Fibroblast of skin of scalp (primary cell): ENCODE measurements at regions not wholly inside any gene's neighbourhood (a gene's known extent, or its start where the extent isn't known, plus 50 kb on each side); places are given as distances from the start of the nearest gene placed in this dataset.

Source experiments
- DNase-seq: peaks from one replicate; pipeline ENCODE4 v3.0.0-alpha.2; 2013

DNA sequence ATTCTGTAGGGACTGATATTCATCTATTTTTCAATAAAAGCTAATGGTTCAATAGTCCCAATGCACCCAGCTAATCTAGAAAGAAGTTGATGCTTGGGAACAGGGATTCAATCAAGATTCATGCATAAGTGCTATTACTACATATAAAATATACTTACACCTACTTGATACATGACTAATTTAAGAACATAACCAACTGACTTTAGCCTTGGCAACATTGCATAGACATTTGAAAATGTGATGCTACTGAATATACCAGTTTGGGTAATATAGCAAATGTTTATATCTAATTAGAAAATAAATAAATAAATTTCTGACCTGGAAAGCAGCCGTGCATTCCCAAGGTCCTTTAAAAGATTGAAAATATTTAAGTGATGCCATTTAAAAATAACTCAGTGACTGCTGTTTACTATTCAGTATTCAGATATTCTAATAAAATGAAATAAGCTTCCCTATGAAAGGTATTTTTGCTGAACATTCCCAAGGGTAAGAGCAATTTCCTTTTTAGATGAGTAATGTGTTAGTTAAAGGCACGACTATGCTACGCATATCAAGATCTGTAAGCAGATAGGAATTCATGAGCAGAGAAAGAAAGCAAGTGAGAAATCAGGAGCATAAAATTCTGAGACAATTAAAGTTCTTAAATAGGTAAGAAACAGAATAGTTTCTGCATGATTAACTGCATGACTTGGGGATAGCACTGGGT lies 160.6 kb upstream of the SYT1 start:
- peak; percentile 79 for DNase-seq

DNA sequence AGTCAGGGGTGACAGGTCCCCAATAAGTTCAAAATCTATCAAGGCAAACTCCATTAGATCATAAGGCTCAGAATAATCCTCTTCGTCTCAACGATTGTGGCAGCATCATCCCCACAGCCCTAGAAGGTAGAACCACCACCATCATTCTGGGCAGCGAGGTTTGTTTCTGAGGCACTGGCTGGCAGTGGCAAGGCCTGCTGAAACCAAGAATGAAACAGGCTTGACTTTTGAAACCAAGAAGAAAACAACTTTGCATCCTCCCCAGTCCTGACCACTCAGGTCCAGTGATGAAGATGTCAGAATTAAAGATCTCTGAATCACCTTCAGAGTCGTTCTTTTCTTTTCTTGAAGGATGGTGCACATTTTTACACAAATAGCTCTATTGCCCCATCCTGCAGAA lies 152.6 kb upstream of the SYT1 start:
- DNase-seq, result no peak

DNA sequence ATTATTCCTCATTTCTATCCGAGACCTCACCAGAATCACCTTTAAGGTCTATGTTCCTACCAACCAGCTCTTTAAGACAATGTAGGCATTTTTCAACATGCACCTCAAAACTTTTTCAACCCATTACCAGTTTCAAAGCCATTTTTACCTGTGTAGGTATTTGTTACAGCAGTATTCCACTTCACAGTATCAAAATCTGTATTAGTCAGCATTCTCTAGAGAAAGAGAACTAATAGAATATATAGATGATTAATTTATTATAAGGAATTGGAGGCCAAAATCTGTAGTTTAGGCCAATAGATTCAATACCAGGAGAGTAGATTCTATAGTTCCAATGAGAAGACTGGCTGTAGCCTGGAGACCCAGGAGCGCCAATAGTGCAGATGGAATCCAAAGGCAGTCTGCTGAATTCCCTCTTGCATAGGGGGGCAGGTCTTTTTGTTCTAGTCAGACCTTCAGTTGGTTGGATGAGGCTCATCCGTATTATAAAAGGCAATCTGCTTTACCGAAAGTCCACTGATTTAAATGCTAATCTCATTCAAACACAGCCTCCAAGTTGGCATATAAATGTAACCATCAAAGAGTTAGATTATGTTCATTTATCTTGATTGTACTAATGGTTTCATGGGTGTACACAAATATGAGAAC lies 151.6 kb upstream of the SYT1 start:
- no peak for DNase-seq

DNA sequence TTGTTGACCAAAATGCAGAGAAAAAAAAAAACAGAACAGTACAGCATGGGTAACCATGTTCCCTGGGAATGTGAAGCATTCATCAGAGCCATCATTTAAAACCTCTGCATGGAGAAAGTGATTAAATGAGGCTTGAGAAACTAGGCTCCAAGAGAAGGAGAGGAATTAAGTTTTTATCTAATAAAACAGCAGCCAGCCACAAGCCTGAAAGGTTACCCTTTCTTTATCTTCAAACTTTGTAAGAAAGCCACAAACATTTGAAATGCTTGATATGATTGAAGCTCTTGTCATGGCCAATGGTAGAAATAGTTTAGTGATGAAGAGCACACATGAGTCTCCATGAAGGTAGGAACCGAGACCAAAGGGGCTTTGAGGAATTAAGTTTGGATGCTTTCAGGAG lies 144.9 kb upstream of the SYT1 start:
- no peak for DNase-seq

DNA sequence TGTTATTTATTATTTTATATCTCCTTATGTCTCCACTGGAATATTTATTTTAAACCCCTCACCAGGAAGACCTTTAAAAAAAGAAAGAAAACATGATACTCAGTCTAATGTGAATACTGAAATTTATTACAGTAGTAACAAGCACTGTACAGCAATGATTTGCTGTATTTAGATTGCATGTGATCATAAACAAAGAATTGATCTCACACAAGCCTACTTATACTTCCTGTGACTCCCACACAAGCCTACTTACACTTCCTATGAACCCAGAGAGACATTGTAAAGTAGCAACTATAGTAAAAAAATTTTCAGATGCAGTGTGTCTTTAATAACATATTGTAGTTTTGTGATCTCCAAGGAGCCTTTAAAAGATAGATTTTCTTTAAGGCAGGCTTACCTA lies 142.7 kb upstream of the SYT1 start:
- DNase-seq, result no peak

DNA sequence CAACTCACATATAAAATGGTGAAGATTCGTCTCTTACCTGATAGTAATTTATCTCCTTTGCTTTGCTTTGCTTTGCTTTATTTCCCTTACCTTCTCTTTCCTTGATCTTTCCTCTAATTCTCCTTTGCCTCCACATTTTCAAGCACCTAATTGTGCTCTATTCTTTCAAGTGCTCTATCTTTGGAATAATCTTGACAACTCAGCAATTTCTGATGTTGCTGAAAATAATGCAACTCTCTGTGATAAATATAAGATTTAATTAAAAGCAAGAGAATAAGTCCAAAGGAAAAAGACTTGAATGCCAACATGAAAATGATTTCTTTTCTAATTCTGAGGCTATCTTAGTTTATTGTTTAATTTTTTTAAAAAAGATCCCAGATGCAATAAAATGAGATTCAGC lies 139.5 kb upstream of the SYT1 start:
- no peak for DNase-seq

DNA sequence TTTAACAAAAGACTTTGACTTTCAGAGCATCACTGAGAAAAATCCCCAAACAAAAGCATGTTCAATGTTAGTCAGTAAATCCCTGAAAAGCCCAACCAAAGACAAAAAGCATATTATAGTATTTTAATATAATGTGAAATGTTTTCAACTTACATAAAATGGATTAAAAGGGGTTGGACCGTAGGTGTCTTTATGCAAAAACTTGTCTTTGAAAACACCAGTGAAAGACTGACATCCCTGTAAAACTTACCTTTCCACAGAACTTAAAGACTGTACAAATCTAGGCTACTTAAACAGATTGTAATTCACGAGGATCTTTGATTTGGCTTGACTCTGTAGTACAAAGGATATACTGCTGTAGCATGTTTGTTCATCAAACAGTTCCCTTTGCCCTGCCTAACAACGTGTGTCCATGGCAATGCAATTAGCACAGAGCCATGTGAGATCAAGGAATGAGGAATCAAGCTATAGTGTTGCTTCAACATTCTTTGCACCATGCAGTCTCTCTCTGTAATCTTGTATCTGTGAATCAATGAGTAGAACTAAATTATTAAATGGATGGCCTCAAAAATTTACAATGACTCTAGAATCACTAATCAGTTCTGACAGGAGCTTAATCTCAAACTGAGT lies 138.5 kb upstream of the SYT1 start:
- DNase-seq, result no peak

DNA sequence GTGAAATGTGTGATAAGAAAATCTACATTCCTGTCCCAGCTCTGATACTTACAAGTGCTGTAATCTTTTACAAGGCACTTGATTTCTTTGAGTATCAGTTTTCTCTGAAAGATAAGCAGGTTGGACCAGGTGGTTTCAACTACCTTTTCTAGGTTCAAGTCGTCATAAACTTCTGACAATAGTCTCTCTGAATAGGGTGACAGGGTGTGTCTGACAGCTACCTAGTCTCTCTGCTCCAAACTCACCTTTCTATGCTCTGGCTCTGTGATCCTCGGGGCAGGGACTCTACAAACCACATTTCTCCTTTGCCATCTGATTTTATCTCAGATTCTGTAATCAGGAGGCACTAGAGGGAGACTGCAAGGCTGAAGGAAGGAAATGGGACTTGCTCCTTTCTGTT lies 137.7 kb upstream of the SYT1 start:
- no peak for DNase-seq

DNA sequence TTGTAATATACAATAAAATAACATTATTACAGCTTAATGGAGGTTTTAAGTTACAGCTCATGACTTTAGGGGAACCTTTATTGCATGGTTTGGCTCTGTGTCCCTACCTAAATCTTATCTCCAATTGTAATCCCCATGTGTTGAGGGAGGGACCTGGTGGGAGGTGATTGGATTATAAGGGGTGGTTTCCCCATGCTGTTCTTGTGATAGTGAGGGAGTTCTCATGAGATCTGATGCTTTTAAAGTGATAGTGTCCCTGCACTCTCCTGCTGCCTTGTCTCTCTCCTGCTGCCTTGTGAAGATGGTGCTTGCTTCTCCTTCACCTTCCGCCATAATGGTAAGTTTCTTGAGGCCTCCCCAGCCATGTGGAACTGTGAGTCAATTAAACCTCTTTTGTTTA lies 132.1 kb upstream of the SYT1 start:
- DNase-seq, result no peak

DNA sequence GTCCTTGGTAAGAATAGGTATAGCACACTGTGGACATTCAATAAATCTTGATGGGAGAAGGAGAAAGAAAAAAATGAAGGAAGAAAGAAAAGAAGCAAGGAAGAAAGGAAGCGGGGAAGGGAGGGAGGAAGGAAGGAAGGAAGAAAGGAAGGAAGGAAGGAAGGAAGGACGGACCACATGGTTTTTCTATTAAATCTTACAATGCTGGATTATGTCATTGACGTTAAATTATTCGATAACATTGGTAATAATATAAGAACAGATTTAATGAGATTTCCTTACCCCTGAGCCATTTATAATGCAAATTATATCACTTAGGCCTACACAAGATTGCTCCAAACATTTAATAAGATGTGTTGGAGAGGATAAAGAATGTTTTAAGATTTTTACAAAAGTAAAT lies 124.9 kb upstream of the SYT1 start:
- no peak for DNase-seq

DNA sequence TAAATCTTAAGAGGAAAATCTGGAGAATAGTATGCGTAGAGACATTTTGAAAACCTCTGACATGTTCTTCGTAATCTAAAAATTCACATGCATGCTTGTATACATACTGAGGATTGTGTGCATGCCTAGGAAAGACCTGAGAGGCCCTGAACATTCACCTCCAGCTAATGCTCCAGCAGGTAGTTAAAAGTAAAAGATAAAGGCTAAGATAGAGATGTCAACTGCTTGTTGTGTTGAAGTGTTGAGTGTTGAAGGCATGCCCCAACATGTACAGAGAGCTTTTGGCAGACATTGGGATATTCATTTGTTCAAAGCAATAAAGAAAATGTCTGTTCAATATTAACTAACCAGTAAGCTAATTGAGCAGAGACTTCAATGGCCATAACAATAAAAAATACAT lies 118.6 kb upstream of the SYT1 start:
- no peak for DNase-seq

DNA sequence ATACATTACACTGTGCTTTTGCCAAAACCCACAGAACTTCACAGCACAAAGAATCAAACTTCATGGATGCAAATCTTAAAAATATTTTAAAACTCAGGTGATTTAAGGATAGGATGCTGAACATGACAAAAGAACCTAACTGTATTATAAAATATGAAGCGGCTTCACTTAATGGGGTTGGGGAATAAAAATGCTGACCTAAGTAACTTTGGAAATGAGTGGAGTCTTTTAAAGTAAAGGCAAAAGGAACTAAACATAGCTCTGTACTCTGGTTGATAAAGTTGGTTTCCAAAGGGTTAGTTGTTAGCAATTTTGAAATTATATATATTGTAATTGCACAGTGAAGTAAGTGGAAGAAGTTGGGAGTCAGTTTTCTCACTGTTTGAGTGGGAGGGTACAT lies 111.5 kb upstream of the SYT1 start:
- DNase-seq, result no peak

DNA sequence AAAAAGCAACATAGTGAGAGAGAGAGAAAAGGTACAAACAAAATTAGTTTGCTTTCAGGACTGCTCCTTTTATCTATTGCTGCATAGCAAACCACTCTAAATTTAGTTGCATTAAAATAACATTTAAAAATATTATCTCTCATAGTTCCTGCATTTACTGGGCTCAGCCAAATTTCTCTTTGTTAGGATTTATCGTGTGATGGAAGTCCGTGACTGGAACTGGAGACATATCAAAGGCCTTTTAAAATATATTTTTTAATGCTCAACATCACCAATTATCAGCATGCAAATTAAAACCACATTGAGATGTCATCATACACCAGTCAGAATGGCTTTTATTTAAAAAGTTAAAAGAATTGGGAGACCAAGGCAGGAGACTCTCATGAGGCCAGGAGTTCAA lies 107.6 kb upstream of the SYT1 start:
- DNase-seq, result no peak

DNA sequence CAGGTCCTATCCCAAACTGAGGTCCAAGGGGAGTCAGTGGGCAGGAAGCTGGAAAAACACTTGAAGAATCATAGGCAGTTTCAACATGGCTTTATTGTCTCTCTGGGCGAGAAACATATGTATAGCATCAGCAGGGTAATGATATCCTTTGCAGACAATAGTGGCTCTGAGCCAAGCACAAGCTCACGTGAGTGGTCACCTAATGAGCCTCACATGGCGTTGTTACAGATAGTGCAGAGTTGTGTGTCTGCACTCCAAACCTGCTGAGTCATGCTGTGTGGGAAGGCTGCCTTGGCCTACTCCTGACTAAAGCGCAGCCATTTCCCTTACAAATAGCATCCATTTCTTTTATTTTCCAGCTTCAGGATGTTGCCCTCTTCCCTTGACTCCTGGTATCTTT lies 105.2 kb upstream of the SYT1 start:
- DNase-seq, result peak; percentile 42

DNA sequence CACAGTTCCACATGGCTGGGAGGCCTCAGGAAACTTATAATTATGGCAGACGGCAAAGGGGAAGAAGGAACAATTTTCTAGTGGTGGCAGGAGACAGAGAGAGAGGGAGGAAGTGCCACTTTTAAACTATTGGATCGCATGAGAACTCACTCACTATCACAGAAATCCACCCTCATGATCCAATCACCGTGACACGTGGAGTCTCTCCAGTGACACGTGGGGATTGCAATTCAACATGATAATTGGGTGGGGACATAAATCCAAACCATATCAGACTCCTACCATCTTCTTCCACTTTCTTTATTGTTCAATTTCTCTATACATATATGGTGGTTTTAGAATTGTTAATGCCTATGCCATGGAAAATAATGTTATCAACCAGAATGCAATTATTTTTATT lies 103.7 kb upstream of the SYT1 start:
- DNase-seq, result no peak

DNA sequence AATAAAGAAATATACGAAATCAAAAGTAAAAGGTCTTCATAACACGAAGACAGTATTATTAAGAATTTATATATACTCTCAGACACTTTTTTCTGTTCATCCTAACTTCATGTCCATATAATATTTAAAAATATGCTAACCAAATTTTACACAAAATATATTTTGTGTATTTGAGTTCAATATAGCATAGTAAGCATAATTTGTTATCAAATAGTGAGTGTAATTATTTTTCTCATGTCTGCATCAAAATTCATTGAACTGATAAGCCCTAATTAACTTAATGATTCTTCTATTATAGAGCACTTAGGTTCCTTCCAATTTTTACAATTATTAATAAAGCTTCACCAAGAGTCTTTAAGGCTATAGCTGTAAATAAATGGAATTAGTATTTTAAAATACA lies 99.7 kb upstream of the SYT1 start:
- no peak for DNase-seq

DNA sequence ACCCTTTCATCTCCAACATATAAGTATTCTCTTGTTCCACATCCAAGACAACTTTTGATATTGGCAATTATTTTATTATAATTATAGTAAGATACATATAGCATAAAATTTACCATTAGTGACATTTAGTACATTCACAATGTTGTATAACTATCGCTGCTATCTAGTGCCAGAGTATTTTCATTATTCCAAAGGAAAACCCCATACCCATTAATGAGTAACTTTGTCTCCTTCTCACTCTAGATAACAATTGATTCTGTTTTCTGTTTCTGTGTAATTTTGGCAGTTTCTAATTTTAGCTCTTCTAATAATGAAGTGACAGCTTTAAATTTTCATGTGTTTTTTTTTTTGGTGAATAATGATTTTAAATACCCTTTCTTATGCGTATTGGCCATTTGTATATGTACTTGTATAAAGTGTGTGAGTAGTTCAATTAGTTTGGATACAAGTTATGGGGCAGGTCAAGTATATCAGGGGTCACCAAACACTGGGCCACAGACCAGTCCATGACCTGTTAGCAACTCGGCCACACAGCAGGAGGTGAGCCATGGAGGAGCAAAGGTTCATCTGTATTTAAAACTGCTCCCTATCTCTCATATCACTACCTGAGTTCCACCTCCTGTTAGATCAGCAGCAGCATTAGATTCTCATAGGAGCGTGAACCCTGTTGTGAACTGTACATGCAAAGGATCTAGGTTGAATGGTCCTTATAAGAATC lies 97.2 kb upstream of the SYT1 start:
- DNase-seq, result no peak

DNA sequence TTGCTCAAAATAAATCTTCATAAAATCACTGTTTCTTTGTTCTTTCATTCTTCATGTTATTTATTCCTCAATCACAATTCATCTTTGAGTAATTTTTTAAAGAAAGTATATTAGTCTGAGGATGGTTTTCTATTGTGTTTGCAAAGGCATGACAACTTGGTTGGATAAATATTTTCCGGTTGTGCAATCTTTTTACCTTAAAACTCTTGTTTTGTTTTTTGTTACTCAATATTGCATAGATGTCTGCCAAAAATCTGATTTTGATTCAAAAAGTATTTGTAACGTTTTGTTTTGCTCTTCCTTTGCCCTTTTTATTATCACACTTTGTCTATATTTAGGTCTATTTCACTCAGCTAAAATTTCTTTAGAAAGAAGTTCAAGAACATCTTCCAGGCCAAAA lies 86.2 kb upstream of the SYT1 start:
- no peak for DNase-seq

DNA sequence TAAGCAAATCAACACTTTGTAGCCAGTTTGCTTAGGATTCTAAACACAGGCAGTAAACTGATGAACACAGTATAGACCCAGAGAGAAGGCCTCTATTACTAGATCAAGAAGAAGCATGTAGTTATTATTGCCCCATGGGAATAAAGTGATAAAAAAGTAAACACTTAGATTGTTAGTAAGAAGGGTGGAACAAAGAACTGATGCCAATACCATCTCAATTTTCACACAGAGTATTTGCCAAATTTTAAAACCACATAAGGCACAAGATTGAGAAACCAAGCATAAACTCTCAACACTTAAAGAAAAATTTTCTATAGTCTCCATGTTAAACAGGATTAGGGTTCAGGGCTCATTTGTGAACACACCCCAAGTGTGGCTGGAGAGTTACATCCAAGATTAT lies 77.0 kb upstream of the SYT1 start:
- DNase-seq, result no peak

DNA sequence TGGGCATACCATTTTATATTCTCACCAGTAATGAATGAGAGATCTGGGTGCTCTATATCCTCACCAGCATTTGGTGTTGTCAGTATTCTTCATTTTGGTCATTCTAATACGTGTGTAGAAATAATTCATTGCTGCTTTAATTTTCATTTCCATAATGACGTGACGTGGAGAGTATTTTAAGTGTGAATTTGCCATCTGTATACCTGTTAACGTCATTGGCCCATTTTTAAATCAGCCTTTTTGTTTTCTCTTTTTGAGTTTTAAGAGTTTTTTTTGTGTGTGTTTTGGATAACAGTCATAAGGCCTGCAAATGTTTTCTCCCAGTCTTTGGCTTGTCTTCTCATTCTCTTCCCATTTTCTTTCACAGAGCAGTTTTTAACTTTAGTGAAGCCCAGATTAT lies 74.4 kb upstream of the SYT1 start:
- DNase-seq, result no peak

DNA sequence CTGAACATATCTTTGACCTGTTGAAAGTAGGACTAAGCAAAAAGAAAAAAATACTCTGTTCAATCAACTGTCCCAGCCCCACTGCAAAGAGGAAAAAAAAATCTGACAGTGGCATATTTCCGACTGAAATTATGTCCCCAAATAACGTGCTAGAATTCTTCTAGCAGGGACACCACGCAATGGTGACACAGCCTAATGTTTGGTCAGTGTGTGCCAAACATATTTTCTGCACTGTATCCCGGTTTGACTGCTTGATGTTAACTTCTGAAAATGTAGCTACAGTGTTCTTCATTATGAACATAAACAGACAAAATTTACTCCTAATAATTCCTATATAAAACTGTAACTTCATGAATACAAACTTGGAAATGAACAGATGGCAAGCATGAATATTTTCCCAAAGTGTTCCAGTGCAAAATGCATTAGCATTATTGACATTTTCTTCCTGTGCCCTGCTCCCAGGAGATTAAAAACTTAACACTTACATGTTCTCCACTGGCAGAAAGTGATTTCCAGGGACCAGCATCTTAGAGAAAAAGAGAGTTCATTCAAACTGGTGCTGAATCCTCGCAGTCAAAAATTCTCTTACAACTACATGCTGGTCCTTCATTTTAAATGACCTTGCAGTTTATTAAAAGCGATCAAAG lies 72.4 kb upstream of the SYT1 start:
- no peak for DNase-seq

DNA sequence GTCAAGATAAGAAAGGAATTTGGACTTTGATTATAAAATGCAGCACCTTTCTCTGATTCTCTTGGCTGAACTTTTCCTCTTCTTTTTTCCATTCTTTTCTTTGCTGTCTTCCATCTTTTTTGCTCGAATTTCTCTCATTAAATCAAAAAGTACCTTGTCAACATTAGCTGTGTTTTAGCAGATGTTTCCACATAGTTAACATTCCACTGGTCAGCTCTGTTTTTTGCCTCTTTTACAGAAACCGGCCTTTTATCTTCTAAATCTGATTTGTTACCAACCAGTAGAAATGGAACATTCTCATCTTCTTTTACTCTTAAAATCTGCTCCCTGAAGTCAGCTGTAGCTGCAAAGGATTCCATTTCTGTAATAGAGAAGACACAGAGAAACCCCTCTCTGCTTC lies 71.1 kb upstream of the SYT1 start:
- no peak for DNase-seq

DNA sequence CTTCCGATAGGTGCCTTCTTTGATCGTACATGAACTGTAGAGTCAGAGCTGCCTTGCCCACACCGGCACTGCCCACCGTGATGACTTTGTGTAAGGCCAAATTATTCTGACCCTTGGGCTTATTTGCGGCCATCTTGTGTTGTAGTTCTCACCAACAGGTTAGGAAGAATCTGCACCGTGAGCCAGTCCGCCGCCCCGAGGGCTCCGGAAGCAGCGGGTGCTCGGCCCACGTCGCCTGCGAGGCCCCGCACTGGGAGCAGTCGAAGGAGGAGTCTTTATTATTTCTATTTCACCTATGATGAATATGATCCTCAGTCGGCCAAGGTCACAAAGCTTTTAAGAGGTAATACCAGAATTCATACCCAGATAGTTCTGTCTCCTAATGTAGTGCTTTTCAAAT lies 70.6 kb upstream of the SYT1 start:
- DNase-seq, result no peak
